RWPE1 (cell line): ENCODE measurements at regions not wholly inside any gene's neighbourhood (a gene's known extent, or its start where the extent isn't known, plus 50 kb on each side); places are given as distances from the start of the nearest gene placed in this dataset.

Experiments used
- CTCF ChIA-PET: fragments of 350-600 bp; sonication (Branson Sonifier 250); formaldehyde crosslinking; extraction: SDS; loops from one replicate; lab custom pipeline; 2021; lab: Yijun Ruan, JAX
- POLR2A ChIA-PET: fragments of 400-600 bp; formaldehyde crosslinking; extraction: SDS; loops from one replicate; lab custom pipeline; 2020; ENCODE audit warnings: antibody characterized with exemption; ENCODE audit not compliant: low non-redundant PET; lab: Yijun Ruan, JAX
- DNase-seq: peaks from one replicate; pipeline ENCODE4 v3.0.0; 2012; ENCODE audit warnings: low spot score
- H3K27ac ChIP-seq: fragments of 450-650 bp; 2 replicates; pipeline ENCODE4 v1.5.1; 2017
- CTCF ChIP-seq: fragments of 450-650 bp; conservative IDR thresholded peaks from 2 replicates; pipeline ENCODE4 v1.5.1; 2017; ENCODE audit warnings: low read depth, mild to moderate bottlenecking

- CTCF ChIA-PET = no interaction called here
- H3K27ac ChIP-seq = no peak overlapping the region
- POLR2A ChIA-PET = no interaction called here
- no peak for TF ChIP-seq CTCF
- no peak for DNase-seq
Measured at GRCh38 chr9:11559001-11559776, 946.4 kb upstream of the PTPRD start.

- H3K27ac ChIP-seq = no peak overlapping the region
- TF ChIP-seq CTCF = no peak
- CTCF ChIA-PET = no interaction called here
- POLR2A ChIA-PET = no interaction called here
- no peak for DNase-seq
Measured at GRCh38 chr9:11577522-11577921, 964.7 kb upstream of the PTPRD start.

GRCh38 chr9:11595756-11596155, 983.0 kb upstream of the PTPRD start:
- no peak overlapping the region for H3K27ac ChIP-seq
- POLR2A ChIA-PET = no interaction called here
- no peak for TF ChIP-seq CTCF
- CTCF ChIA-PET = no interaction called here
- no peak for DNase-seq

DNA sequence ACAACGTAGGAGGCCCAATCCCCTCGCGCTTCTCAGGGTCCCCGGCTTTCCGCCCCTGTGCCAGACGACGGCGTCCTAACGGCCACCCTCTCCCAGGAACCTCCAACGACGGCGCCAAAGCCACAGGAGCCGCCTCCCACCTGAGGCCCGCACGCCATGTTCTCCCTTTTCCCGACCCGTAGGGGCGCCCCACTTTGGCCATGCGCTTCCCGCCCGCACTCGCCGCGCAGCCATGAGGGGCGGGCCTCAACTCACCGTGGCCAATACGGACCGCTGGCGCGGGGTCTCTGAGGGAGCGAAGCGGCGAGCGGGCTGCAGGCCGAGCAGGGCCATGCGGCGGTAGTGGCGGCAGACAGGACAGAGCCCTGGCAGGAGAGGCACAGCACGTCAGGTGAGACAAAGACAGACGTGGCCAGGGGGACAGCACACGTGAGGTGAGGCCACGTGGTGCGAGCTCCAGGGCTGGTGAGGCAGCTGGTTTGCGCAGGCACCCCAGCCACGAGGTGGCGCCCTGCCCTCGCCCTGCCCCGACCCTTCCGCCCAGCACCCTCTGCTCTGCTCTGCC, 1005.5 kb upstream of the PTPRD start:
- no peak for DNase-seq

DNA sequence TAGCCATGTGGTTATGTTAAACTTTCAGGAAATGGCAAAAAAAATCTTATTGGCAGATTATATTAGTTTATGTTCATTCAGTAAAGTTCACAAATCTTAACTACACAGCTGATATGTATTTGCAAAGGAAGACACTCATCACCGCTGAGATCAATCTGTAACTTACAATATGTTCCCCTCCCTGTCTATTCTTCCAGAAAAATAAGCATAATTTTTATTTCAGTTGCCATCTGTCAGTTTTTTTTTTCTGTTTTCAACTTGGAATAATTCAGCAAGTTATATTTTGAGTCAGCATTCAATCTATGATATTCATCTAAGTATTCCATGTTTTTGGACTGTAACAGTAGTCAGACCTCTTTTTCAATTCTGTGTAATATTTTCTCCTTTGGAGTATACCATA, 1019.9 kb upstream of the PTPRD start:
- H3K27ac ChIP-seq = no peak overlapping the region
- CTCF ChIA-PET = interaction anchor here (0.7 kb wide), 1 partner anchor 316 kb away, joined by 5 read pairs; no protein-coding TSS in a partner anchor
- POLR2A ChIA-PET = no interaction called here

More for the DNA sequence above, 1005.5 kb upstream of the PTPRD start:
- ChIA-PET CTCF (no interaction called here), POLR2A (no interaction called here)
- TF ChIP-seq CTCF = no peak
- no peak overlapping the region for H3K27ac ChIP-seq

DNA sequence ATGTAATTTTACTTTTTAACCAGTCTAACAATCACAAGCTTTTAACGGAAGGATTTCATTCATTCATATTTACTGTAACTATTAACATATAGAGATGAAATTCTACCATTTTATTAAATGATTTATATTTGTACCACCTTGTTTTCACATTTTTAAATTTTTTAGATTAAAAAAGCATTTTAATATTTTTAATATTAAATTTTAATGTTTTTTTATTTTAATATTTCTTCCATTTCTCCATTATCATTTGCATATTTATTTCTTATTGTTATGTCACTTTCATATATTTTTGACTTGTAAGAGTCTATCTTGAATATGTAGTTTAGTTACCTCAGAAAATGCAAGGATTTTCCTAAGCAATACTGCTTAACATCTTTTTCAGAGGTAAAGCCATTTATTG, 1034.0 kb upstream of the PTPRD start:
- POLR2A ChIA-PET = no interaction called here
- TF ChIP-seq CTCF = no peak
- H3K27ac ChIP-seq = no peak overlapping the region
- DNase-seq = no peak
- CTCF ChIA-PET = no interaction called here

More for the DNA sequence above, 1019.9 kb upstream of the PTPRD start:
- no peak for TF ChIP-seq CTCF
- DNase-seq = no peak
